ENCODE measurements at regions not wholly inside any gene's neighbourhood (a gene's known extent, or its start where the extent isn't known, plus 50 kb on each side); places are given as distances from the start of the nearest gene placed in this dataset.

GRCh38 chr20:22501034-22501433, 83.3 kb downstream of the FOXA2 start:
- TF ChIP-seq, protein P1, sequence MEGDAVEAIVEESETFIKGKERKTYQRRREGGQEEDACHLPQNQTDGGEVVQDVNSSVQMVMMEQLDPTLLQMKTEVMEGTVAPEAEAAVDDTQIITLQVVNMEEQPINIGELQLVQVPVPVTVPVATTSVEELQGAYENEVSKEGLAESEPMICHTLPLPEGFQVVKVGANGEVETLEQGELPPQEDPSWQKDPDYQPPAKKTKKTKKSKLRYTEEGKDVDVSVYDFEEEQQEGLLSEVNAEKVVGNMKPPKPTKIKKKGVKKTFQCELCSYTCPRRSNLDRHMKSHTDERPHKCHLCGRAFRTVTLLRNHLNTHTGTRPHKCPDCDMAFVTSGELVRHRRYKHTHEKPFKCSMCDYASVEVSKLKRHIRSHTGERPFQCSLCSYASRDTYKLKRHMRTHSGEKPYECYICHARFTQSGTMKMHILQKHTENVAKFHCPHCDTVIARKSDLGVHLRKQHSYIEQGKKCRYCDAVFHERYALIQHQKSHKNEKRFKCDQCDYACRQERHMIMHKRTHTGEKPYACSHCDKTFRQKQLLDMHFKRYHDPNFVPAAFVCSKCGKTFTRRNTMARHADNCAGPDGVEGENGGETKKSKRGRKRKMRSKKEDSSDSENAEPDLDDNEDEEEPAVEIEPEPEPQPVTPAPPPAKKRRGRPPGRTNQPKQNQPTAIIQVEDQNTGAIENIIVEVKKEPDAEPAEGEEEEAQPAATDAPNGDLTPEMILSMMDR (IDR thresholded peaks at IDR 0.05; ENCODE audit: low read depth, low read length, missing input control): no peak
- TF ChIP-seq RXRA (IDR thresholded peaks at IDR 0.05) (no peak), RAD21 (IDR thresholded peaks at IDR 0.05) (no peak), GABPA (IDR thresholded peaks at IDR 0.05 in 1 of 2, conservative IDR thresholded peaks at IDR 0.05 in 1 of 2) (no peak)

Measured in liver (tissue), 3 donors.